ENCODE measurements at regions not wholly inside any gene's neighbourhood (a gene's known extent, or its start where the extent isn't known, plus 50 kb on each side); places are given as distances from the start of the nearest gene placed in this dataset.

DNA sequence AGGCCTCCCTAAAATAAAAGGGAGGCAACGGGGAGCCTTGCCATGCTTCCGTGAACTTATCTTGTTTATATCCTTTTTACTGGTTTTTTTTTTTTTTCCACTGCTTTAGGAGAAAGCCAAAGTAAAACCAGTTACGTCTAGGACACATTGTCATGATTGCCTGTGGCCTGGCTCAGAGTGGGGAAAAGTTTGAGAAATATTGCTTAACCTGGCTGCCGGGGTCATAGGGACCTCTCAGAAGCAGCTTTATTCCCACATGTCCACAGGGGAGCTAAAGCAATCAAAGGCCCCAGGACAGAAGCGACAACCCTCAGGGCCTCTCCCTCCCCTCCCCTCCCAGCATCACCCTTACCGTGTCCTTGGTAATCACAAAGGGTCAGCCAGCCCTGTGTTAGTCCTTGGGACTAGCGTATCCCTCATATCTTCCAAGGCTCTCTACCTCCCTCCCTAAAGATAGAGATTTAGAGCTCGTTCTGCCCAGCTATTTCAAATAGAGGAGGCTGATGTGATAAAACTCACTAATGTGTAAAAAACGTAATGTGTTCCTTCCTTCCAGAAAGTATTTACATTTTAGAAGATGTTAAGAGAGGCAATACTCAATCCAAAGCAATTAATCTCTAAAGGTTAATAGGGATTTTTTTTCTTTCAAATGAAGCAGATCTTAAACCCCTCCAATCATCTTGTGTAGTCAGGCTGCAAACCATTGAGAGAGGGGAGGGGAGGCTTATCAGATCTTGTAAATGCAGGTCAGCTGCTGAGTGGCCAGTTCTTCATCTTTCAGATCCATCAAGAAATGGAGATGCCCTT, 64.8 kb upstream of the PRKAR2B start:
- Histone ChIP-seq H3K36me3 (replicated peaks; ENCODE audit: low read depth, low read length) (no peaks in the 10 kb centered on the region), H3K79me2 (ENCODE audit: low read length) (no peaks in the 10 kb centered on the region), H3K9me3 (ENCODE audit: insufficient read depth, low read length) (no peaks in the 10 kb centered on the region), H2AFZ (ENCODE audit: low read depth, low read length) (no peak overlapping the region), H3K27me3 (ENCODE audit: low read depth, low read length) (no peaks in the 10 kb centered on the region), H3K9ac (ENCODE audit: low read length) (no peak overlapping the region), H3K4me1 (ENCODE audit: low read length) (no peaks in the 10 kb centered on the region), H3K4me2 (ENCODE audit: low read length) (no peak overlapping the region), H3K4me3 (ENCODE audit: low read length) (no peak overlapping the region), H4K20me1 (ENCODE audit: insufficient read depth, low read length) (no peaks in the 10 kb centered on the region), H3K27ac (ENCODE audit: low read length) (no peak overlapping the region)
- no peak for TF ChIP-seq EZH2phosphoT487 (IDR thresholded peaks at IDR 0.05; ENCODE audit: low read depth)
- TF ChIP-seq, protein P1, sequence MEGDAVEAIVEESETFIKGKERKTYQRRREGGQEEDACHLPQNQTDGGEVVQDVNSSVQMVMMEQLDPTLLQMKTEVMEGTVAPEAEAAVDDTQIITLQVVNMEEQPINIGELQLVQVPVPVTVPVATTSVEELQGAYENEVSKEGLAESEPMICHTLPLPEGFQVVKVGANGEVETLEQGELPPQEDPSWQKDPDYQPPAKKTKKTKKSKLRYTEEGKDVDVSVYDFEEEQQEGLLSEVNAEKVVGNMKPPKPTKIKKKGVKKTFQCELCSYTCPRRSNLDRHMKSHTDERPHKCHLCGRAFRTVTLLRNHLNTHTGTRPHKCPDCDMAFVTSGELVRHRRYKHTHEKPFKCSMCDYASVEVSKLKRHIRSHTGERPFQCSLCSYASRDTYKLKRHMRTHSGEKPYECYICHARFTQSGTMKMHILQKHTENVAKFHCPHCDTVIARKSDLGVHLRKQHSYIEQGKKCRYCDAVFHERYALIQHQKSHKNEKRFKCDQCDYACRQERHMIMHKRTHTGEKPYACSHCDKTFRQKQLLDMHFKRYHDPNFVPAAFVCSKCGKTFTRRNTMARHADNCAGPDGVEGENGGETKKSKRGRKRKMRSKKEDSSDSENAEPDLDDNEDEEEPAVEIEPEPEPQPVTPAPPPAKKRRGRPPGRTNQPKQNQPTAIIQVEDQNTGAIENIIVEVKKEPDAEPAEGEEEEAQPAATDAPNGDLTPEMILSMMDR (IDR thresholded peaks at IDR 0.05; ENCODE audit: low read depth, low read length) = no peak

DNA sequence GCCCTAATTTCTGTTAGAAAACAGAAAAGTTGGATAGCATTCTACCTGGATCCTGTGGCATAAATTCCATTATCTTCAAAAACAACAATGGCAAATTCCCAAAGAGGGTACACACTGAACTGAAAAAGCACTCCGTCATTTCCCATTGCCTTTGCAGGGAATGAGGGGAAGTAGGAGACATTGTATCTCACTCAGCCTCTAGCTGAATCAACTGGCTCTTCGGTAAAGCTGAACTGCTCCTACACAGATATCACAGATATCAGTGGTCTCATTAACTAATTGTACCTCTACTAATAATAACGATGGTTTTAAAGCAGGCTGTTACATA, 64.2 kb upstream of the PRKAR2B start:
- no peaks in the 10 kb centered on the region for H3K4me1 ChIP-seq (ENCODE audit: low read length)
- no peak overlapping the region for H3K9ac ChIP-seq (ENCODE audit: low read length)
- H3K4me3 ChIP-seq (ENCODE audit: low read length) = no peak overlapping the region

DNA sequence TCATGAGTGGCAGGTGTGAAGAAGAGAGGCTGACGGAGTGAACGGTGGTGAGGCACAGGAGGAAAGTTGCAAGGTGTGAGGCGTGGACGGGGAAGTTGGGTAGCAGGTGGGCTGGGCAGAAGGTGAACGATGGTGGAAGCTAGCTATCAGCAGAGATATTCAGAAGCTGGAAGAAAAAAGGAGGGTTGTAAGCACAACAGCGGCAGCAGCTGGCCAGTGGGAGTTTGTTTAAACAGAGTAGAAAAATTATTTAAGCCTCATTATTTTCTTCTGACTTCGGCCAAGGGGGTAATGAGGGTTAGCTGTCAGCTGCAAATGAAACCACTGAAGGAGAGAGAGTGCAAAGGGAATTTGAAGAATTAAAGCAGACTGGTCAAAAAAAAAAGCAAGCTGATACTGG, 62.1 kb upstream of the PRKAR2B start:
- Histone ChIP-seq H2AFZ (ENCODE audit: low read depth, low read length) (no peak overlapping the region), H3K36me3 (replicated peaks; ENCODE audit: low read depth, low read length) (no peaks in the 10 kb centered on the region), H4K20me1 (ENCODE audit: insufficient read depth, low read length) (no peaks in the 10 kb centered on the region), H3K4me1 (ENCODE audit: low read length) (peaks cover 4% of the 10 kb centered on the region; the same call in 1 of the 2 replicates), H3K4me2 (ENCODE audit: low read length) (no peak overlapping the region), H3K9me3 (ENCODE audit: insufficient read depth, low read length) (no peaks in the 10 kb centered on the region), H3K4me3 (ENCODE audit: low read length) (no peak overlapping the region), H3K9ac (ENCODE audit: low read length) (no peak overlapping the region), H3K27ac (ENCODE audit: low read length) (no peak overlapping the region), H3K79me2 (ENCODE audit: low read length) (no peaks in the 10 kb centered on the region), H3K27me3 (ENCODE audit: low read depth, low read length) (no peaks in the 10 kb centered on the region)
- TF ChIP-seq, protein P1 (IDR thresholded peaks at IDR 0.05; ENCODE audit: low read depth, low read length) = no peak
- no peak for TF ChIP-seq EZH2phosphoT487 (IDR thresholded peaks at IDR 0.05; ENCODE audit: low read depth)

More for the DNA sequence above, 64.2 kb upstream of the PRKAR2B start:
- H4K20me1 ChIP-seq (ENCODE audit: insufficient read depth, low read length) = no peaks in the 10 kb centered on the region
- no peak overlapping the region for H3K4me2 ChIP-seq (ENCODE audit: low read length)
- H3K27ac ChIP-seq (ENCODE audit: low read length) = no peak overlapping the region
- H3K9me3 ChIP-seq (ENCODE audit: insufficient read depth, low read length) = no peaks in the 10 kb centered on the region
- no peaks in the 10 kb centered on the region for H3K27me3 ChIP-seq (ENCODE audit: low read depth, low read length)
- TF ChIP-seq, protein P1 (IDR thresholded peaks at IDR 0.05; ENCODE audit: low read depth, low read length) = no peak
- H2AFZ ChIP-seq (ENCODE audit: low read depth, low read length) = no peak overlapping the region
- no peaks in the 10 kb centered on the region for H3K79me2 ChIP-seq (ENCODE audit: low read length)
- no peaks in the 10 kb centered on the region for H3K36me3 ChIP-seq (replicated peaks; ENCODE audit: low read depth, low read length)

DNA sequence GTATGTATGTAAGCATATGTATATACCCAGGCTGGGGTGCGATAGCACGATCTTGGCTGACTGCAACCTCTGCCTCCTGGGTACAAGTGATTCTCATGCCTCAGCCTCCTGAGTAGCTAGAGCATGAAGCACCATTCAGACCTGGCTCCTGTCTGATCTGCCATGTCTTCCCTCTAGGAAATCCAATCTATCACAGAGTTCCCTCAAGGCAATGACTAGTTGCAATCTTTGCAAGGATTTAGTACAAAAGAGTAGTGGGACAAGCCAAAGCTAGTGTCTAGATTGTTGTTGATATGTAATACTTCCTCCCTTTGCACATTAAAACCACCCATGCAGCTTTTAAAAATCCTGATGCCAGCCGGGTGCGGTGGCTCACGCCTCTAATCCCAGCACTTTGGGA, 60.5 kb upstream of the PRKAR2B start:
- Histone ChIP-seq H3K36me3 (replicated peaks; ENCODE audit: low read depth, low read length) (no peaks in the 10 kb centered on the region), H3K27me3 (ENCODE audit: low read depth, low read length) (no peaks in the 10 kb centered on the region), H3K4me3 (ENCODE audit: low read length) (no peak overlapping the region), H3K4me2 (ENCODE audit: low read length) (no peak overlapping the region), H3K79me2 (ENCODE audit: low read length) (no peaks in the 10 kb centered on the region), H4K20me1 (ENCODE audit: insufficient read depth, low read length) (no peaks in the 10 kb centered on the region), H3K9ac (ENCODE audit: low read length) (no peak overlapping the region), H3K4me1 (ENCODE audit: low read length) (peaks cover 4% of the 10 kb centered on the region; the same call in 1 of the 2 replicates), H2AFZ (ENCODE audit: low read depth, low read length) (no peak overlapping the region), H3K9me3 (ENCODE audit: insufficient read depth, low read length) (no peaks in the 10 kb centered on the region), H3K27ac (ENCODE audit: low read length) (no peak overlapping the region)
- TF ChIP-seq, protein P1 (IDR thresholded peaks at IDR 0.05; ENCODE audit: low read depth, low read length) = no peak
- no peak for TF ChIP-seq EZH2phosphoT487 (IDR thresholded peaks at IDR 0.05; ENCODE audit: low read depth)
